OCI-LY1 (cell line): ENCODE measurements at regions not wholly inside any gene's neighbourhood (a gene's known extent, or its start where the extent isn't known, plus 50 kb on each side); places are given as distances from the start of the nearest gene placed in this dataset.

Experiments
- CTCF ChIP-seq: fragments of 200-600 bp; sonication (generic), shearing (Covaris generic); IDR thresholded peaks from 2 replicates; pipeline ENCODE4 v1.5.1; 2017; ENCODE audit warnings: mild to moderate bottlenecking, antibody characterized with exemption, low read length, moderate library complexity, mixed read lengths
- EZH2 ChIP-seq: fragments of 200-600 bp; sonication (generic), shearing (Covaris generic); IDR thresholded peaks from 2 replicates; pipeline ENCODE4 v1.8.0; 2017; ENCODE audit warnings: borderline replicate concordance, mixed run types, mild to moderate bottlenecking, antibody characterized with exemption, low read length, moderate library complexity, mixed read lengths

GRCh38 chr15:93941697-93942096 is 289.7 kb upstream of the MCTP2 start:
- TF ChIP-seq CTCF (no peak), EZH2 (no peak)
